Activated naive CD4-positive, alpha-beta T cell treated with anti-CD3 and anti-CD28 coated beads, Interleukin-2, amount 10 ng/mL, durations not matched to agents 7 days and 5 days (primary cell): ENCODE measurements at regions not wholly inside any gene's neighbourhood (a gene's known extent, or its start where the extent isn't known, plus 50 kb on each side); places are given as distances from the start of the nearest gene placed in this dataset.
"Not testable (repeated sequence)": the region's sequence is repeated elsewhere in the genome, so short reads cannot be mapped to it uniquely, and the experiment has no call there.

Source experiments
- CTCF ChIA-PET: fragments of 350-600 bp; sonication (Branson Sonifier 250); formaldehyde crosslinking; loops from one replicate; lab custom pipeline; 2021; ENCODE audit warnings: antibody characterized with exemption; lab: Charles Lee
- DNase-seq: peaks from one replicate; pipeline ENCODE4 v3.0.0-alpha.2; 2020
- H3K27ac Mint-ChIP-seq: one replicate; pipeline ENCODE4 v1.8.0; 2021; ENCODE audit warnings: mild to moderate bottlenecking, moderate library complexity, mixed read lengths
- H3K27me3 Mint-ChIP-seq: one replicate; pipeline ENCODE4 v1.8.0; 2021; ENCODE audit warnings: mild to moderate bottlenecking, mixed read lengths
- H3K36me3 Mint-ChIP-seq: one replicate; pipeline ENCODE4 v1.8.0; 2021; ENCODE audit warnings: mixed read lengths
- H3K4me1 Mint-ChIP-seq: one replicate; pipeline ENCODE4 v1.8.0; 2021; ENCODE audit warnings: mixed read lengths
- H3K4me3 Mint-ChIP-seq: one replicate; pipeline ENCODE4 v1.8.0; 2021; ENCODE audit warnings: mild to moderate bottlenecking, moderate library complexity, mixed read lengths
- H3K9me3 Mint-ChIP-seq: one replicate; pipeline ENCODE4 v1.8.0; 2021; ENCODE audit warnings: mixed read lengths

DNA sequence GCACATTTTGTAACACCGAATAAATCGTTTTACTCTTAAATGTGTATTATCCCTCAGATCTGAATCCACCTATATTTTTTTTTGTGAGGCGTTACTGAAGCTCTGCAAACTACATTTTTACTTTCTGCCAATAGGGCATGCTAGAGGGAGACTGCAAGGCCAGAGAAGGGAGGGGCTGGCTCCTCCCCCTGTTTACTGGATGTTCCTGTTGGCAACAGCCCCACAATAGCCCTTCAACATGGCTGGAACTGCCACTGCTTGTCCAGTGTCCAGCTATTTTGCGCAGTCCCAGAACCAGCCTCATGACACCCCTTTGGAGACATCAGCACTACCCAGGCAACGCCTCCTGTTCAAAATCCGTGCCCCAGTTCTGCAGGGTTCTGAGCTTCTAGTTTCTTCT, 85.4 kb upstream of the MIER3 start:
- no peaks in the 10 kb centered on the region for H3K36me3 Mint-ChIP-seq
- no peak for DNase-seq
- H3K4me3 Mint-ChIP-seq, result no peak overlapping the region
- H3K27ac Mint-ChIP-seq, result no peak overlapping the region
- peaks cover 30% of the 10 kb centered on the region for H3K27me3 Mint-ChIP-seq
- H3K4me1 Mint-ChIP-seq, result no peaks in the 10 kb centered on the region
- CTCF ChIA-PET, result no interaction called here
- H3K9me3 Mint-ChIP-seq, result no peaks in the 10 kb centered on the region

DNA sequence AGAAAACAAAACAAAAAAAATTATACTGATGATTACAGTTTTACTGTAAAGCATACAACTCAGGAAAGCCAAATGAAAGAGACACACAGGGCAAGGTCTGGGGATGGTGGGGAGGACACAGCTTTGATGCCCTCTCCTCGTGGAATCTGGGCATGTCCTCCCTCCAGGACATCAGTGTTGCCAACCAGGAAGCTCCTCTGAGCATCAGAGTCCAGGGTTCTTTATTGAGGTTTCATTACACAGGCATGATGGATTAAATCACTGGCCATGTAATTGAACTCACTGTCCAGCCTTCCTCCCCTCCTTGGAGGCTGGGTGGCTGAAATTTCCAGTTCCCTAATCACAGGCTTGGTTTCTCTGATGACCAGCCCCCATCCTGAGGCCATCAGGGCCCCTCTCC, 89.6 kb upstream of the MIER3 start:
- peaks cover 18% of the 10 kb centered on the region for H3K27me3 Mint-ChIP-seq
- H3K4me1 Mint-ChIP-seq, result no peaks in the 10 kb centered on the region
- H3K36me3 Mint-ChIP-seq, result no peaks in the 10 kb centered on the region
- no peak overlapping the region for H3K27ac Mint-ChIP-seq
- no peak for DNase-seq
- CTCF ChIA-PET, result interaction anchor here (1.1 kb wide), 1 partner anchor 20 kb away, joined by 3 read pairs; no protein-coding TSS in a partner anchor
- no peak overlapping the region for H3K4me3 Mint-ChIP-seq
- no peaks in the 10 kb centered on the region for H3K9me3 Mint-ChIP-seq

DNA sequence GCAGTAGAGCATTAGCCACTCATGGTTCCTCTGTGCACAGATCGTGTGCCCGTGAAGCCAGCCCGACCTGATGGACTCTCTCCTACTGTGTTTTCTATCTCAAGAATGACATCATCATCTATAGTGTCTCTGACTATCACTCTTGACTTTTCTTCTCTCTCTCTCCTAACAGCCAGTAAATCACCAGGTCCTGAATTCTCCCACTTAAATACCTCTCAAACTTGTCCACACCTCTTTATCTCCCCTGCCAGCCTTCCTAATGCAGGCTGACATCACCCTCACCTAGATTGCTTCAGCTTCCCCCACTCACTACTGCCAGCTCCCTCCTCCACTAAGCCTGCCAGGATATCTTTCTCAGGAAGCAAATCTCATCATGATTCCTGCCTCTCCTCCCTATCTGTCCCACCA, 90.6 kb upstream of the MIER3 start:
- Mint-ChIP-seq H3K4me3 (no peak overlapping the region), H3K36me3 (no peaks in the 10 kb centered on the region), H3K9me3 (no peaks in the 10 kb centered on the region), H3K4me1 (no peaks in the 10 kb centered on the region), H3K27ac (no peak overlapping the region), H3K27me3 (peaks cover 13% of the 10 kb centered on the region)
- DNase-seq, result no peak
- CTCF ChIA-PET, result interaction anchor here (0.6 kb wide), 1 partner anchor 40 kb away, joined by 3 read pairs; no protein-coding TSS in a partner anchor

DNA sequence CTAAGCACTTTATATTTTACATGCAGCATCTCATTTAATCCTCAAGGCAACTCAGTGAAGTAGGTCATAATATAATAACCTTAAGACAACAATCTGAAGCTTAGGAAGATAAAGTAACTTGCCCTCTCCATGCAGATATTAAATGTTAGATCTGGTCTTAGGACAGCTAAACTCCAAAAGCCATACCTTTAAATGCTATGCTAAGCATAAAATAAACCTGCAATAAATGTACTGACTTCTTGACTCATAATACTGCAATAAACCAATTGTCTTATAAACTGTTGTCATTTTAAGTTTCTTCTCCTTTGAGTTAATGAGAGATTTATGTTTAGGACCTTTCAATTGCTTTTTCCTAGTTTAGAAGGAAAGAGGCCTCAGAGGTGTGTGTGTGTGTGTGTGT, 102.2 kb upstream of the MIER3 start:
- CTCF ChIA-PET, result no interaction called here
- Mint-ChIP-seq H3K9me3 (no peaks in the 10 kb centered on the region), H3K27ac (no peak overlapping the region), H3K27me3 (peaks cover 14% of the 10 kb centered on the region), H3K4me1 (no peaks in the 10 kb centered on the region), H3K4me3 (no peak overlapping the region), H3K36me3 (no peaks in the 10 kb centered on the region)
- DNase-seq, result no peak

DNA sequence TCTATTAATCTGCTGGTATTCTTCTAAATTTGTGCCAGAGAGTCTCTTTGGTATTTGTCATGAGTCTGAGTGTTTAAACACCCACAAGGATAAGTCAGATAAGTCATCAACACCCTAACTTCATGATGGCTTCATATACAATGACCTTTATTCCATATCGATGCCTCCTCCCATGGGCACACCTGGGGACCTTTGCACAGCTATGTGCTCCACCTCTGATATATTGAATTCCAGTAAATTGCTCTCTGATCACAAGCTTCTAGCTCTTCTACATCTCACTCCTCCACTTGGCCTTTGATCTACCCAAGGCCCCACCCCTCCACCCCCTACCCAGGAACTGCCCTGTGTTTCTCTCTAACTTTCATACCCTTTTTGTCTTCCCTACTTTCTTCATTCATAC, 102.7 kb upstream of the MIER3 start:
- Mint-ChIP-seq H3K4me3 (no peak overlapping the region), H3K36me3 (no peaks in the 10 kb centered on the region), H3K9me3 (no peaks in the 10 kb centered on the region), H3K27ac (no peak overlapping the region), H3K27me3 (peaks cover 14% of the 10 kb centered on the region), H3K4me1 (no peaks in the 10 kb centered on the region)
- DNase-seq, result no peak
- CTCF ChIA-PET, result no interaction called here

- Mint-ChIP-seq H3K27me3 (peaks cover 15% of the 10 kb centered on the region), H3K27ac (no peak overlapping the region), H3K4me1 (no peaks in the 10 kb centered on the region), H3K36me3 (no peaks in the 10 kb centered on the region), H3K4me3 (no peak overlapping the region), H3K9me3 (no peaks in the 10 kb centered on the region)
- DNase-seq, result no peak
- CTCF ChIA-PET, result no interaction called here
These were observed 103.8 kb upstream of the MIER3 start for GRCh38 chr5:57055731-57056130.

GRCh38 chr5:57063773-57064172, 110.1 kb upstream of the GPBP1 start:
- Mint-ChIP-seq H3K9me3 (peaks cover 3% of the 10 kb centered on the region), H3K27ac (no peak overlapping the region), H3K4me3 (no peak overlapping the region), H3K36me3 (no peaks in the 10 kb centered on the region), H3K4me1 (no peaks in the 10 kb centered on the region), H3K27me3 (peaks cover 21% of the 10 kb centered on the region)
- CTCF ChIA-PET, result interaction anchor here (0.6 kb wide), 1 partner anchor 63 kb away, joined by 3 read pairs; no protein-coding TSS in a partner anchor
- DNase-seq, result no peak

- no peaks in the 10 kb centered on the region for H3K36me3 Mint-ChIP-seq
- peaks cover 9% of the 10 kb centered on the region for H3K9me3 Mint-ChIP-seq
- H3K4me1 Mint-ChIP-seq, result no peaks in the 10 kb centered on the region
- H3K27me3 Mint-ChIP-seq, result peaks cover 28% of the 10 kb centered on the region
- H3K27ac Mint-ChIP-seq, result no peak overlapping the region
- CTCF ChIA-PET, result no interaction called here
- H3K4me3 Mint-ChIP-seq, result no peak overlapping the region
- no peak for DNase-seq
These were observed 106.8 kb upstream of the GPBP1 start for GRCh38 chr5:57066924-57067596.

- Mint-ChIP-seq H3K4me1 (no peaks in the 10 kb centered on the region), H3K27me3 (peaks cover 31% of the 10 kb centered on the region), H3K36me3 (no peaks in the 10 kb centered on the region), H3K27ac (no peak overlapping the region), H3K9me3 (peaks cover 9% of the 10 kb centered on the region), H3K4me3 (no peak overlapping the region)
- CTCF ChIA-PET, result no interaction called here
- DNase-seq, result no peak
These were observed 106.3 kb upstream of the GPBP1 start for GRCh38 chr5:57067597-57067924.

DNA sequence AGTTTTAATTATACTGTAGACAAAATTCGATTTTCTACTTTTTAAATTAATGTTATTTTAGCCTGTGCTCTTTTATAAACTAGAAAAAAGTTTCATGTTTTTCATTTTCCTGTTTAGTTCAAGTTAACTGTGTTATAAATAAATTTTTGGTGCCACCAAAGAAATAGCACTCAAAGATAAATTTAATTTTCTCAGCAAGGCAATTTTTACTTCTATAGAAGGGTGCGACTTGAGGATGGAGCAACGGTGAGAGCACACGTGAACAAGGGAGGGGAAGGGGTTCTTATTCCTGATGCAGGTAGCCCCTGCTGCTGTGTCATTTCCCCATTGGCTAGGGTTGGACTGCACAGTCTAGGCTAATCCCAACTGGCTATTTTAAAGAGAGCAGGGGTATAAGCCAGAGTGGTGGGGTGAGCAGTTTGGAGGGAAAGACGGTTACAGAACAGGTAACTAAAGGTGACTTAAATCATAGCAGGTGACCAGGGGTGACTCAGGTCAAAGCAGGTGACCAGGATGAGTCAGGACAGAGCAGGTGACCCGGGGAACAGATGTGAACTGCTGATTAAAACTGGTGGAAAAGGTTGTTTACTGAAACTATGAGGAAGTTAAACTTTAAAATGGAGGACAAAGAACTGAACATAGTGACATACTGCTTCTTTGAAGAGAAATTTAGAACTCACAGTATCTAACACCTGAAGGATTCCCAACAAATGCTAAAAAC, 104.6 kb upstream of the GPBP1 start:
- Mint-ChIP-seq H3K9me3 (peaks cover 9% of the 10 kb centered on the region), H3K36me3 (no peaks in the 10 kb centered on the region), H3K4me3 (no peak overlapping the region), H3K4me1 (no peaks in the 10 kb centered on the region), H3K27ac (no peak overlapping the region), H3K27me3 (peaks cover 36% of the 10 kb centered on the region)
- CTCF ChIA-PET, result no interaction called here
- DNase-seq, result no peak

GRCh38 chr5:57072218-57072892, 101.5 kb upstream of the GPBP1 start:
- no peak for DNase-seq
- Mint-ChIP-seq H3K4me1 (no peaks in the 10 kb centered on the region), H3K27ac (no peak overlapping the region), H3K27me3 (peaks cover 32% of the 10 kb centered on the region), H3K4me3 (no peak overlapping the region), H3K36me3 (no peaks in the 10 kb centered on the region), H3K9me3 (peaks cover 5% of the 10 kb centered on the region)
- CTCF ChIA-PET, result no interaction called here

DNA sequence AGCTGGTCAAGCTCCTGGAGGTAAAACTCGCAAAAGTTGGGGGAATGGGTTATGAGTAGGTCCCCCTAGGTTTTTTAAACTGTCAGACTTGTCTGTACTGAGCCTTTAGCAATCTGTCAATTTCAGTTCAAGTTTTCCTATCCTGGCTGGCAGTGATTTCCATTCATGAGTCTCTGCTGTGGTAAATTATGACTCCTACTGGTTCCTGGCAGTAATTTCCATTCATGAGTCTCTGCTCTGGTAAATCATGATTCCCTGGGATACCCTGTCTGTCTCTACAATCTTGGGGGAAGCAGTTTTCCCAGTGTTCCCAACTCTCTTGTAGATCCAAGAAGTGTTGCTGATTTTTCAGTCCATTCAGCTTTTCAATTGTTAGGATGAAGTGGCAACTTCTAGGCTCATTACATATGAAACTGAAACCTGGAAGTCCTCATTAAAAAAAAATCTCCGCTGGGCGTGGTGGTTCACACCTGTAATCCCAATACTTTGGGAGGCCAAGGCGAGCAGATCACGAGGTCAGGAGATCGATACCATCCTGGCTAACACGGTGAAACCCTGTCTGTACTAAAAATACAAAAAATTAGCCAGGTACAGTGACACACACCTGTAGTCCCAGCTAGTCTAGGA, 91.3 kb upstream of the GPBP1 start:
- Mint-ChIP-seq H3K9me3 (no peaks in the 10 kb centered on the region), H3K27me3 (peaks cover 20% of the 10 kb centered on the region), H3K4me1 (no peaks in the 10 kb centered on the region), H3K4me3 (no peak overlapping the region), H3K36me3 (no peaks in the 10 kb centered on the region), H3K27ac (no peak overlapping the region)
- CTCF ChIA-PET, result no interaction called here
- DNase-seq, result no peak

GRCh38 chr5:57085306-57086081, 88.4 kb upstream of the GPBP1 start:
- no peaks in the 10 kb centered on the region for H3K36me3 Mint-ChIP-seq
- H3K27ac Mint-ChIP-seq, result no peak overlapping the region
- CTCF ChIA-PET, result no interaction called here
- H3K4me3 Mint-ChIP-seq, result no peak overlapping the region
- no peaks in the 10 kb centered on the region for H3K9me3 Mint-ChIP-seq
- no peaks in the 10 kb centered on the region for H3K4me1 Mint-ChIP-seq
- no peak for DNase-seq
- peaks cover 18% of the 10 kb centered on the region for H3K27me3 Mint-ChIP-seq

DNA sequence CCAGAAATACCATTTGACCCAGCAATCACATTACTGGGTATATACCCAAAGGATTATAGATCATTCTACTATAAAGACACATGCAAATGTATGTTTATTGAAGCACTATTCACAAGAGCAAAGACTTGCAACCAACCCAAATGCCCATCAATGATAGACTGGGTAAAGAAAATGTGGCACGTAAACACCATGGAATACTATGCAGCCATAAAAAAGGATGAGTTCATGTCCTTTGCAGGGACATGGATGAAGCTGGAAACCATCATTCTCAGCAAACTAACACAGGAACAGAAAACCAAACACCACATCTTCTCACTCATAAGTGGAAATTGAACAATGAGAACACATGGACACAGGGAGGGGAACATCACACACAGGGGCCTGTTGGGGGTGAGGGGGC, 85.9 kb upstream of the GPBP1 start:
- H3K9me3 Mint-ChIP-seq, H3K4me1 Mint-ChIP-seq, H3K27me3 Mint-ChIP-seq, DNase-seq, H3K27ac Mint-ChIP-seq, H3K4me3 Mint-ChIP-seq, CTCF ChIA-PET, H3K36me3 Mint-ChIP-seq: not testable (repeated sequence)
